Epidermal melanocyte (primary cell): ENCODE measurements at regions not wholly inside any gene's neighbourhood (a gene's known extent, or its start where the extent isn't known, plus 50 kb on each side); places are given as distances from the start of the nearest gene placed in this dataset.
"Not testable (repeated sequence)": the region's sequence is repeated elsewhere in the genome, so short reads cannot be mapped to it uniquely, and the experiment has no call there.

Experiments used
- DNase-seq: peaks from one replicate; pipeline ENCODE4 v3.0.0; 2011; ENCODE audit warnings: low spot score; ENCODE audit not compliant: insufficient read length

DNA sequence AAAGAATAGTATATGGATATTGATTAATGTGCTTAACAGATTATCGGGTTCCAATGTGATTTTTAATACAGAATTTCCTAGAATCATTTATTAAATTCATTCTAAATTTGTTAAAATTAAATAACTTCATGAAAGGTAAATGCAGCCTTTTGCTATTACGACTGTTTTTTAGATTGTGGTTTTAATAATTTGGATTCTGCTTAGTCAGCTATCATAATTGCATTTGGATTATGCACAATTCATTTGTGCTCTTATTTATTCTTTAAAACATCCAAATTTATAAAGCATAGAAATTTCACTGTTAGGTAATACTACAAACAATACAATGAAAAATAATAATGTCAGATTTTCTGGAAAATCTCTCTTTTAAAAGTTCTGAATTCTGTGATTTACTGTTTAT lies 1598.5 kb downstream of the EFNA5 start:
- DNase-seq: no peak

DNA sequence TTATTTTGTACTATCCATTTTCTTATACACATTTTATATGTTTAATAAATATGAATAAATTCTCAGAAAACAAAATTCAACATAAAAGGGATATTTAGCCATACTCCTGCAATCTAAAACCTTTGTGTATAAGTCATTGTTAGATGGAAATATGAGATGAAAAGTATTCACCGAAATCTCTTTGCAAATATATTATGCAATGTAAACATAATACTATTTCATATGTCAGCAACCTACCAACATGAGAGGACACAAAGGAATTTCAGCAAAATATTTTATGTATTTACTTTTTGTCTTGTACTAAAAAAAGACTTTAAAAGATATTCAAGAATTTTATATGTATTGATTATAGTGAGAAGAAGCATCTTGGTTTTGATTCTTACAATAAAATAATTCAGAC lies 1623.4 kb downstream of the EFNA5 start:
- no peak for DNase-seq

DNA sequence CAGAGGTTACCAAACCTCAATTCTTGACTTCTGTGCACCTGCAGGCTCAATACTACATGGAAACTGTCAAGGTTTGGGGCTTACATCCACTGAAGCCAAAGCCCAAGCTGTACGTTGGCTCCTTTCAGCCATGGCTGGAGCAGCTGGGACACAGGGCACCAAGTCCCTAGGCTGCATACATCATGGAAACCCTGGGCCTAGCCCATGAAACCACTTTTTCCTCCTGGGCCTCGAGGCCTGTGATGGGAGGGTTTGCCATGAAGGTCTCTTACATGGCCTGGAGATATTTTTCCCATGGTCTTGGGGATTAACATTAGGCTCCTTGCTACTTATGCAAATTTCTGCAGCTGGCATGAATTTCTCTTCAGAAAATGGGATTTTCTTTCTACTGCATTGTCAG lies 1638.7 kb downstream of the EFNA5 start:
- DNase-seq: not testable (repeated sequence)

DNA sequence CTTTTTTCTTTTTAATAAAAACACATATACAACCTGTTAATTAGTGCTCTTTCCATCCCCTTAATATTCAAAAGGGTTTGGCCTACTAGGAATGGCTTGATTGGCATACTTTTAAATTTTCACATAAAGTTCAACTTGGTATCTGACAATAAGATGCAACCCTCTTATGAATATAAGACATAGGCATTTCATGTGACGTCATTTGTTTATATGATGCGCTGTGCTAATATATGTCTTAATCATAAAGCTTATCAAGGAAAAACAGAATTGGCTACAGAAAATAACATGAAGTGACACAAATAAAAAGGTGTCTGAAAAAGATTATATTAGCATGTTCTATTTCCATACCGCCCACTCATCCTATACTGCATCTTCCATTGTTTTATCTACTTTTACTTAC lies 1642.4 kb downstream of the EFNA5 start:
- DNase-seq: no peak

DNA sequence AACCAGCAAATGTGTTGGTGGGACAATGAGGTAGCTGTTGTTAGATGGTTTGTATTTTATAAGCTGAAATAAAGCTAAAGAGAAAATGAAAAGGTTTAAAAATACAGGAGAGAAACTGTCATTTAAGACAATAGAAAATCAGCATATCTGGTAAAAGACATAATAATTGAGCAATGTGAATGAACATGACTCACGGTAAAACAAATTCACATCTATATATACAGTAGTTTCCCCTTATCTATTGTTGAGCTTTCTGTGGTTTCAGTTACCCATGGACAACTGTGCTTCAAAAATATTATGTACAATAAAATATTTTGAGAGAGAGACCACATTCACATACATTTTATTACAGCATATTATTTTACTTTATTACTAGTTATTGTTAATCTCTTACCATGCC lies 1649.8 kb downstream of the EFNA5 start:
- no peak for DNase-seq

DNA sequence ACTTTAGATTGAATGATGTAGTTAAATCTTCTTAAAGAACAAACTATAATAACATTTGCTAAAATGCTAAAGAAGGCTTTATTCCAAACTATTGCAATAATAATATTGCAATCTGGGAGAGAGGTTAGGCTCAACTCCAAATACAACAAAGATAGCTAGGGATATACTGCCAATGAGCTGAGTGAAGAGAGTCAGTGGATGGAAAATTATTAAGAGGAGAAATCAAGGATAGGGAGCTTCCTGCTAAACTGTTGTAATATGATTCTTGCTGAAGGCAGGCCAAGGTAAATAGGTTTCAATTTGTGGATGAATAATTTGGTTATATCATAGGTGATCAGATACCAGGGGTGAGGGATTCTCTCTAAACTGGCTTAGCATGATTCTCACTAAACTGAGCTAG lies 1651.5 kb downstream of the EFNA5 start:
- DNase-seq: no peak

DNA sequence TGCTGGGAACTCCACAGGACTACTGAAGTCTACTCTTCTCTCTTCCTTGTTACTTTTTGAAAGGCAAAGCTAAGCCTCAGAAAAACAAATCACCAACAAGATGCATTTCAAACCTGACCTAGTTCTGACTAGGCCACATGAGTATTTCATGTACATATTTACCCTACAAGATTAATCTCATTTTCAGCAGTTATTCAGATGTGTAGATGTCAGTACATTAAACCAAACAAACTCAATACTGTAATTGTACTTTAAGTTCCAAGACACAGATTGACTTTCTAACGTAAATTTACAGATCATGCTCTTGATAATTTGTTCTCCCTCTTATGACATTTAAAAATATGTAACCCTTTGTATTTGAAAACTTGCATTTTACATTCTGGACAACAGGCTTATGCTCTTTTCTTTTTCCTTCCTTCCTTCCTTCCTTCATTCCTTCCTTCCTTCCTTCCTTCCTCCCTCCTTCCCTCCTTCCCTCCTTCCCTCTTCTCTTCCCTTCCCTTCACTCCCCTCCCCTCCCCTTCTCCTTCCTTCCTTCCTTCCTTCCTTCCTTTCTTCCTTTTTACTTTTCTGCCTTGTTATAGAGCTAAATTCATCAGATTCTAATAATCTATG lies 1653.4 kb downstream of the EFNA5 start:
- no peak for DNase-seq

DNA sequence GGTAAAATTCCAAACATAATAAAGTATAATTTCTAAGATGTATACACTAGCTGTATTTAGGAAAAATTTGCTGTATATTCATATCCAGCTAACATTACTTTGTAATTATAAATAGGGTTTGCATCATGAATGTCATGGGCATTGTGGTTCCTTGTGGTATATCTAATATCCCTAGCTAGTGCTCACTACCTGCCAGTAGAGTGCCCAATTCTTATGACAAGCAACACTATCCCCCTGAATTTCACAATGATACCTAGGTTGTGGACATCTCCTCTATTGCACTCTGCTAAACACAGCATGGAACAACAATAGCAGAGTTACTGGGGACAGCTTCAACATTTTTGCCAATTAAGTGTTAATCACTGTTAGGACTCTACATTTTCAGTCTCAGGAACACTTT lies 1656.5 kb downstream of the EFNA5 start:
- no peak for DNase-seq

DNA sequence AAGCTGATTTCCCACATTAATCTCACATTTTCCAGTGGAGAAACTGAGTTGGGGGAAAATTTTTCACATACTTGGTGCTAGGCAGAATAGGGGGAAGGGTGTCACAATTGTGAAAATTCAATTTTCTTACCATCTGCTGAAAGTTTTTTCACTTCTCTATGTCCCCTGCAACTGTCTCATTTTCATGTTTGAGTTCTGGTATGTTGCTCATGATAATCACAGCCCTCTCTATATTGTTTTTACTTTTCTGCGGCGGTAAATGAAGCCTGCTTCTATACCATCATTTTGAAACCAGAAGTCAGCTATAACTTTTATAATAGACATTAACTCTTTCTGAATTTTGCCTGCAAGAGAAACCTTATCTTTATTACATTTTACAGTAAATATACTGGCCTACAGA lies 1664.5 kb downstream of the EFNA5 start:
- no peak for DNase-seq

DNA sequence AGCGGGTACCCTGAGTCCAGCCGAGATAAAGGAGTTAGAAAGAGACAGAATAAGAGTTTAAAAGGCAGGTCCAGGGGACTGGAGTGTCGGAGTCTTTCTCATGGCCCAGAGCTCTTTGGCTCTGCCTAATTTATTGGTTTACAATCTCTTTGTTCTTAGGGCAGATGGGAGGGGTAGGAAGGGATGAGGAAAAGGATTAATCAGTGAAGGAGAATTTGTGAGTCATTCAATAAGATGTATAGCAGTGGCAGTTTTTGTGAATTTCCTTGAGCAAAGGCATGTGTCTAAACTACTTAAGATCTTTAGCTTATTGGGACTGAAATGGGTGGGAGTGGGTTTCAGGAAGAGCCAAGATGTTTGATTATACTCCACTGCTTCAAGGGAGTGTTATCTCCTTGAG lies 1671.7 kb downstream of the EFNA5 start:
- DNase-seq: not testable (repeated sequence)

DNA sequence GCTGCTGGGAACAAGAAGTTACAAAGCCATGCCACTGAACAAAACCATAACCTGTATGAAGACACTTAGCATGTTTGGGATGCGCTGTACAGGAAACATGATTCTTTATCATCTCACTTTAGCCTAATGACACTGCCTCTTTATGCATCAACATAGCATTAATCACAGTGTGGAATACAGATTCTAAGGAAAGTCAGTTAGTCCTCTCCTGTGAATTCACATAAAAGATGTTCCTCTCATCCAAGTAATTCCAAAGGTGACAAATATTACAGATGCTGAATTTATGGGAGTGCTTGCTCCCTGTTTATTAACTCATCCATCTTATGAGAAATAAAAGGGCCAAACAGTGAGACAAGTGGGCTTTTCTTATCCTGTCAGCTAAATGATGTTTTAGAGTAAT lies 1677.7 kb downstream of the EFNA5 start:
- no peak for DNase-seq

DNA sequence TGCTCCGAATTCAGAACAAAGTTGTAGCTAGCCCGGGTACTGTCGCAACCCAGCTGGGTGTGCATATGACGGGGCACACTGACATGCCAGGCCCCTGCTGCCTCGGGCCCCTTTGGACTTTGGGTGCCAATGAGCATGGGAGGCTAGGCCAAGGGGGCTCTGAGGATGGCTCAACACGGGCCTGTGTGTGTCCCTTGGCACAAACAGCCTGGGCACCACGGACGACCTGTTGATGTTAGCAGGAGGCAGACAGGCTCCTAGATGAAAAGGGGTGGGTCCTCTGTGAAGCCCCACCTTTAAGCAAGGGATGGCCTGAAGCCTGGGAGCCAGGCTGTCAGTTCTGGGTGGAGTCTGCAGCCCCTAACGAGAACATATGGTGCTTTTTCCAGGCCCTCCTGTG lies 1688.2 kb downstream of the EFNA5 start:
- no peak for DNase-seq

DNA sequence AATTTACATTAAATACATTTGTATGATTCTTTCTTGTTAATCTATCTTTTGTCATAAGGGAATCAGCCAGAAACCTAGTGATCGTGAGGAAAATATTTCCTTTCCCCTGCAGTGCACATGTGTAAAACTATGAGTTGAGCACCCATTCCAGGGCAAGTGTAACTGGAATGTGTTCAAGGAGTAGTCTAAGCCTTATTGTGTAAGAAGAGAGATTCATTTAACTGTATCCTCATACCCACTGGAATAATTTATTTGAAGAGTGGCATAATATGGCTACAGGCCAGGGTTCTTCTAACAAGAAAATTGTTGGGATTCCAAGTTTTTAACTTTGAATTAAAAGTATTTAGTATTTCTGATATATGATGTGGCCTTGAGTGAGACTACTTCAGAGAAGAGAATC lies 1692.7 kb downstream of the EFNA5 start:
- DNase-seq: no peak

DNA sequence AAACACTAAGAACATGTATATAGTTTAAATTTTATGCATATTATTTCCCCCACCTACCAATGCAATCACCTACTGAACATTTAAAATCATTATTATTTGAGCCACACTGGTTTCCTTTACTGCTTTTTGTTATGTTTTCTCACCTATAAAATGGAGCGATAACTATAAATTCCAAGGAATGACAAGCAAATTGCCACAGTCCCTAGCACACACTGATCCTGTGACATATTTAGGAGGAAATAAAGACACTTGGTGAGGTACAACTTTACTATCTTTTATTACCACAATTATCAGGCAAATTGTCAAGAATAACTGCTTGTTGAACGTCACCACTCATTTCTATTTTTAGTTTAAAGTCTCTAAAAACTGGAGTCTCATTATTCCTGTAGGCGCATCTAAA lies 1693.6 kb downstream of the EFNA5 start:
- no peak for DNase-seq

DNA sequence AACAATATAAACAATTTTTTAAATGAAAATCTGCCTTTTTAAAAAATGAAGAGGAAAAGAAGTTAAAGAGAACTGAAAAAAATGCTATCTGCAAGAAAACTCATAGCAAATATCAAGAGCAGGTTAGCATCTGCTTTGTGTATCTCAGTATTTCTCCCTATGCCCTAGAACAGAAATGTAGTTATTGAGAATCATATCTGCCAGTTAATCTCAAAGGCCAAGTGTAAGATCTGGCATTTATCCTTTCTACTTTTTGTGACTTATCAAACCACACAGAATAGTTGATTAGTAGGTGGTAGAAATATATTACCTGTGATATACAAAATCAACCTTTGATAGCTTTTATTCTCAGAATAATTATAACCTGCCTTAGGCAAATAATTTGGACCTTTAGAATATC lies 1699.8 kb downstream of the EFNA5 start:
- DNase-seq: no peak

DNA sequence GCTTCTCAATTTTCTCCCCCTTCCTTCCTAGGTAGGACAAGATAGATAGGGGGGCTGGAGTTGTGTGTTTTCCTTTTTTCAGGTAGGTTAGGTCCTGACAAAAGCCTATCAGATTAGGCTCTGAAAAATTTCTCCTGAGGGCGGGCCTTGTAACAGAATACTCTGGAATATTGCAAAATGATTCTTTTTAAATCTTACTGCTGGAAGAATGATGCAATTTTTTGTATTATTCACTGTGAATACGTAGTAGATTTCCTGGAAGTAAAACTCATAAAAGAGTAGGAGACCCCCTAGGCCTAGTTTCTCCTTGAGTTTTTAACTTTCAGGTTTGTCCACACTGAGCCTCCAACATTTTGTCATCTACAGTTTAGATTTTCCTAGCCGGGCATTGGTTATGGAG lies 1701.8 kb downstream of the EFNA5 start:
- DNase-seq: no peak

DNA sequence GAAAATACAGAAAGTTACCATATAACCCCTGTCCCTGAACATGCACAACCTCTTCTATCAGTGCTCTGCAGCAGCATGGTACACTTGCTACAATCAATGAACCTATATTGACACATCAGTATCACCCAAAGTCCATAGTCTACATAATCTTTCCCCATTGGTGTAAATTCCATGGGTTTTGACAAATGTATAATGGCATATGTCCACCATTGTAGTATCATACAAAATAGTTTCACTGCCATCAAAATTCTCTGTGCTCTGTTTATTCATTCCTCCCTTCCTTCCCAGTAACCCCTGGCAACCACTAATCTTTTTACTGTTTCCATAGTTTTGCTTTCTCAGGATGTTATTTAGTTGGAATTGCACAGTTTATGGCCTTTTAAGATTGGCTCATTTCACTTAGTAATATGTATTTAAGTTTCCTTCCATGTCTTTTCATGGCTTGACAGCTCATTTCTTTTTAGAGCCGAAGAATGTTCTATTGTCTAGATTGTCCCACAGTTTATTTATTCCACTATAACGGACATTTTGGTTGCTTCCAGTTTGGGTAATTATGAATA lies 1707.0 kb downstream of the EFNA5 start:
- DNase-seq: no peak

DNA sequence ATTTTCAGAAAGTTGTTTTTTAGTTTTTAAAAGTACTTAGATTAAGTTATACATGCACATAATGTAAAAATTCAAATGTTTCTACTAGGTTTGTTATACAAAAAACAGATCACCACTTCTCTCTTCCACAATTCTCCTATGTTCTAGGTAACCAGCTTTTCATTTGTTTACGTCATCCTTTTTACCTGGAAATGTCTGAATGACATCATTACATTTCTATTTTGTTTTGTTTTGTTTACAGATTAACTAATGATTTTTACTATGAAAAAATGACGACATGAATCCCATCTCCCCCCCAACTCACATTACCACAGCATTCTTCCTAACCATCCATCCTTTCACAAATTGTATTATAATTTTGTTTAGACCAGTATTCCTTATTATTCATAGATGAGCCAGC lies 1709.2 kb downstream of the EFNA5 start:
- DNase-seq: no peak

DNA sequence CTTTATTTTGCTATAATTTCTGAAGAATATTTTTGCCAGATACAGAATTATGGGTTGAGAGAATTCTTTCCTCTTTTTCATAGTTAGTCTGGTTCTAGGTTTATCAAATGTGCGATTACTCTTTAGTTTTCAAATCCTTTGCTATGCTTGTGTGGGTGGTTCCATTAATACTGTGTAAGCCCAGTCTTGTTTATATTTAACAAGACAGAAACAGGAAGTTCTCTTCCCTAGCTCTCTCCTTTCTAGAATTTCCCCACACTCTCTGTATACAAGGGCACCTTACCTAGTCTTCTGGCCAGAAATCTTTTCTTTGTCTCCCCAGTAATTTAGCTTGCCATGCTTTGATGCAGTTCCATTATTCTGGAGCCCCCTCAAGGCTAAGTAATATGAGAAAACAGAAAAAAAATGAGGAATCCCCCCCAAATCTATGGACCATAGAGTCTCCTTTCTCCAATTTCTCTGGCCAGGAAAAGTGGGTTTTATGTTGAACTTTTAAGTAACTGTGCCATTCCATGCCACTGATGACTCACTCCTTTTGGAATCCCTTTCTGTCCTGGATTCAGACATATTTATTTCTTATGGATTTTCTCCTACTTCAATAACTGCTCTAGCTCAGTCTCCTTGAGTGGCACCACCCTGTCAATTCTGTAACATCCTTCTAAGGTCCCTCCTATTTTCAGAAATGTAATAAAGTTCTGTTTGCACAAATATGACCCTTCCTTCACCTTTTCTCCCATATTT lies 1714.1 kb downstream of the EFNA5 start:
- DNase-seq: no peak

DNA sequence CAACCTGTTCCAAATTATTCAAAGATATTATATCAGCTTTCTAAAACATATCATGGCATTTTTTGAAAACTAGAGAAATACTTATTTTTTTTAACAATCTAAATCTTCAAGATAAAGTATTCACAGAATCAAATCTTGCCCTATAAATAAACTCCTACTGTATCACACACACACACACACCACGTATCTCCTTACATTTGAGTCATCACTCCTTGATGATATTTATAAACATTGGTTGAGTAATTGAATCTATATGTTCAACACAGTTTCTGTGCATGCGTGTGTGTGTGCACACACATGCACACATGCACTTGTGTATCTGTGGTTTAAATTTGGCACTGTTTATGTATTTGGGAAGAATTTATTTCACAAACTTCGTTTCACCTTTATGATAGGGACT lies 1716.4 kb downstream of the EFNA5 start:
- DNase-seq: no peak

DNA sequence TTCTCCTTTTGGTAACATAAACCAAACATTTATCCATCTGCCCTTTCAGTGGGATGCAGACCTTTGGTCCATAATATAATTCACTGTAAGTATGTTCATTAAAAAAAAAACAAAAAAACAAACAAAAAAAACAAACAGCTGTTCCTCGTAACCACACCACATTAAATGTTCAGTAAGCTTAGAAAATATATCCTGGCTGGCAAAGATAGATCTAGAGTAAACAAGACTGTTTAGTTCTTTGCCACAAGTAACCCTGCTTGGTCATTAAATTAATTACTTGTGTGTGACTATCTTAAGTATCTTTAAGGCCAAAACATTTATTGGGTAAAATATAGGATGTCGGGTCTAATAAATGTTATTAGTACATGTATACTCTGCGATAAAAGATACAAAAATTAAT lies 1717.1 kb downstream of the EFNA5 start:
- no peak for DNase-seq

DNA sequence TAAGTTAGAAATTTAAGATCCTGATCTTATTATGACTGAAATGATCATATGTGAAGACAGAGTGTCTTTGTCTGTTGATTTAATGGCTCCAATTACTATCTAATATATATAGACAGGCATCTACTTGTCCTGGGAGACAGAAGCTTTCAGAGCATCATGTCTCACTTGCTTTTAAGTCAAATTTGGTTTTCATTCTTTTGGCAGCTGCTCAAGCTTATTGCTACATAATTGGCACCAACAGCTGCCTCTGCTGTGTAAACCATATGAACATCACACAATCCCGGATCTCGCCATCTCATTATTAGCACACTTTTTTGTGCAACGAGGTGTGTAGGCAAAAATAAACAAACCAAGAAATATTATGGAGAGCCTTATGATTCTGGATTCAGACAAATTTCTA lies 1717.9 kb downstream of the EFNA5 start:
- no peak for DNase-seq

DNA sequence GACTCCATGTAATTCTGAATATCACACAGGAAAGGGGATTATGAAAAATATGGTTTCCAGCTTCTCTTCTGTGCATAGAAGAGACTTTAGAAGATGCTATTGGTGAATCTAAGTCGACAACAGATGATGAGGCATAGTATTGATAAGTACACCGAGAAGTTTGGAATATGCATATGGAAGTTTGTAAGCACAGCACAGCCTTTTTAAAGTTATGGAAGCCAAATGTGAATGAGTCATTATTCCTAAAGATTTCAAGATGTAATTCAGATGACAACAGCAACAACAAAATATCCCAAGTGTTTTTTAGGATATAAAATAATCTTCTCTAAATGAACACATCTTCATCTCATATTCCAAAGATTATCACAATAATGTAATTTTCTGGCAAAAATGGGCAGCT lies 1723.3 kb downstream of the EFNA5 start:
- no peak for DNase-seq
